GM23248 (cell line): ENCODE measurements at regions not wholly inside any gene's neighbourhood (a gene's known extent, or its start where the extent isn't known, plus 50 kb on each side); places are given as distances from the start of the nearest gene placed in this dataset.

ENCODE experiments used
- EZH2 ChIP-seq: fragments of 200-600 bp; sonication (generic); IDR thresholded peaks from 2 replicates; pipeline ENCODE4 v1.6.1; 2018; ENCODE audit warnings: antibody characterized with exemption, mild to moderate bottlenecking; ENCODE audit not compliant: insufficient read depth, poor library complexity, severe bottlenecking
- EZH2phosphoT487 ChIP-seq: fragments of 200-600 bp; sonication (generic); IDR thresholded peaks from 2 replicates; pipeline ENCODE4 v1.6.1; 2018; ENCODE audit warnings: antibody characterized with exemption, moderate library complexity, mild to moderate bottlenecking, low read depth; ENCODE audit not compliant: insufficient read depth

DNA sequence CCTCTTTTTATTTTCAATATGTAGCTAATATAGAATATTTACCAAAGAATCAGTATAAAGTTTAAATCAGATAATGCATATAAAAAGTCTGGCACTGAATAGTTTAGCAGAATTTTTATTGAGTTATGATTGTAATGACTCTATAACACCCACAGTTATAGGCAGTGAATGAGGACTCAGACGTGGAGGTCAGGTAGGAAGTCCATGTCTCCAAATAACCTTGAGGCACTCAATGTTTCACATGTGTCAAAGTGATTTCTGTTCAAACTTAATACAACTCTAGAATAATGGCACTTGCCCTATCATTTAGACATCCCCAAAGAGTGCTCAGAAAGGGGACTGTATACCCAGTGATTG is 332.1 kb downstream of the BMPER start:
- TF ChIP-seq EZH2 (no peak), EZH2phosphoT487 (no peak)
